ENCODE measurements at regions not wholly inside any gene's neighbourhood (a gene's known extent, or its start where the extent isn't known, plus 50 kb on each side); places are given as distances from the start of the nearest gene placed in this dataset.

GRCh38 chr10:109127363-109127762 is 795.9 kb downstream of the XPNPEP1 start:
- Histone ChIP-seq H3K27ac (ENCODE audit: low read depth, low read length) (no peak overlapping the region), H2AFZ (ENCODE audit: low read length) (no peak overlapping the region), H3K23me2 (ENCODE audit: low read depth, low read length) (no peaks in the 10 kb centered on the region), H3K79me1 (ENCODE audit: low read depth, low read length) (no peaks in the 10 kb centered on the region), H2BK12ac (ENCODE audit: low read depth, low read length) (no peak overlapping the region), H4K20me1 (replicated peaks in 1 of 2; ENCODE audit: control insufficient read depth in 1 of 2, insufficient read depth in 2 of 2, low read length in 2 of 2) (no peaks in the 10 kb centered on the region), H3K4me3 (ENCODE audit: extremely low read depth in 1 of 4, insufficient read depth in 2 of 4, low read depth in 3 of 4, low read length in 4 of 4) (no peak overlapping the region), H2BK20ac (ENCODE audit: low read length) (no peak overlapping the region), H3K79me2 (ENCODE audit: control insufficient read depth in 1 of 2, insufficient read depth in 2 of 2, low read length in 2 of 2) (no peaks in the 10 kb centered on the region), H3K27me3 (replicated peaks in 1 of 4; ENCODE audit: control insufficient read depth in 3 of 4, extremely low read depth in 1 of 4, insufficient read depth in 3 of 4, low read length in 3 of 4) (no peaks in the 10 kb centered on the region), H3K56ac (replicated peaks; ENCODE audit: insufficient read length, low read depth, low read length) (no peak overlapping the region), H3K4ac (replicated peaks; ENCODE audit: insufficient read length, low read depth, low read length) (no peak overlapping the region), H3K9me3 (ENCODE audit: insufficient read depth in 2 of 2, low read depth in 1 of 2, low read length in 1 of 2) (no peaks in the 10 kb centered on the region), H2BK15ac (ENCODE audit: low read length) (no peak overlapping the region), H3K9ac (replicated peaks in 1 of 4; ENCODE audit: extremely low read depth in 1 of 4, low read depth in 3 of 4, low read length in 3 of 4) (no peak overlapping the region), H3K18ac (ENCODE audit: extremely low read depth, low read length) (no peak overlapping the region), H4K91ac (replicated peaks; ENCODE audit: insufficient read length, low read length) (no peak overlapping the region), H3K14ac (ENCODE audit: insufficient read length) (no peak overlapping the region), H4K8ac (ENCODE audit: extremely low read depth, insufficient read depth, low read length) (no peak overlapping the region), H3K23ac (ENCODE audit: insufficient read length) (no peak overlapping the region), H2AK5ac (ENCODE audit: low read depth, low read length) (no peak overlapping the region), H3K4me1 (replicated peaks in 1 of 4; ENCODE audit: control insufficient read depth in 3 of 4, insufficient read depth in 4 of 4, low read length in 3 of 4) (no peaks in the 10 kb centered on the region), H4K5ac (ENCODE audit: insufficient read length, low read depth, low read length) (no peak overlapping the region), H2BK5ac (ENCODE audit: low read depth, low read length) (no peak overlapping the region), H2BK120ac (replicated peaks; ENCODE audit: low read depth, low read length) (no peak overlapping the region), H3K4me2 (ENCODE audit: insufficient read depth in 1 of 2, low read depth in 2 of 2, low read length in 2 of 2) (no peak overlapping the region), H3K36me3 (ENCODE audit: control insufficient read depth in 2 of 4, insufficient read depth in 4 of 4, low read length in 3 of 4) (no peaks in the 10 kb centered on the region)
- DNase-seq (ENCODE audit: low read depth in 1 of 2, low spot score in 2 of 2) (no peak), FAIRE-seq (no peak)
- ChIA-PET CTCF (ENCODE audit: partially characterized antibody) (interaction anchor here (1.0 to 1.8 kb wide), 5 partner anchors 9 to 216 kb away, joined by 3 to 5 read pairs (median 3); no protein-coding TSS in a partner anchor), POLR2A (ENCODE audit: partially characterized antibody) (no interaction called here)
- 86% methylated on average over 1 of the region's 1 CpG; no CpG with 5 or more reads in 1 of the 2 experiments for WGBS, 2 experiments (ENCODE audit: extremely low coverage in 1 of 2, insufficient coverage in 1 of 2, insufficient read length in 1 of 2, insufficient replicate concordance in 2 of 2, low coverage in 1 of 2, low lambda C conversion rate in 2 of 2, missing lambda C conversion rate in 1 of 2)
- TF ChIP-seq TAF1 (IDR thresholded peaks at IDR 0.05; ENCODE audit: low read depth, low read length): no peak
- TF ChIP-seq SP4 (IDR thresholded peaks at IDR 0.05; ENCODE audit: low read length): no peak
- no peak for TF ChIP-seq YY1 (IDR thresholded peaks at IDR 0.05; ENCODE audit: low read depth, low read length)
- TF ChIP-seq RBBP5 (IDR thresholded peaks at IDR 0.05; ENCODE audit: borderline replicate concordance, low read depth, low read length): no peak
- TF ChIP-seq BRCA1 (IDR thresholded peaks at IDR 0.05; ENCODE audit: low read depth, low read length): no peak
- no peak for TF ChIP-seq RAD21 (IDR thresholded peaks at IDR 0.05 in 1 of 2, conservative IDR thresholded peaks at IDR 0.05 in 1 of 2; ENCODE audit: low read depth in 2 of 2, low read length in 2 of 2)
- TF ChIP-seq POLR2AphosphoS5 (IDR thresholded peaks at IDR 0.05; ENCODE audit: low read depth, low read length): no peak
- TF ChIP-seq MAFK (IDR thresholded peaks at IDR 0.05; ENCODE audit: low read depth, low read length): no peak
- no peak for TF ChIP-seq CEBPB (IDR thresholded peaks at IDR 0.05; ENCODE audit: low read depth, low read length)
- no peak for TF ChIP-seq KDM4A (IDR thresholded peaks at IDR 0.05; ENCODE audit: low read depth, low read length, severe bottlenecking)
- no peak for TF ChIP-seq SP1 (IDR thresholded peaks at IDR 0.05; ENCODE audit: low read depth, low read length)
- no peak for TF ChIP-seq TBP (IDR thresholded peaks at IDR 0.05; ENCODE audit: low read depth, low read length)
